Endothelial cell (in vitro differentiated cells): ENCODE measurements at regions not wholly inside any gene's neighbourhood (a gene's known extent, or its start where the extent isn't known, plus 50 kb on each side); places are given as distances from the start of the nearest gene placed in this dataset.

Source experiments
- DNase-seq: peaks from one replicate; pipeline ENCODE4 v3.0.0; 2021; ENCODE audit warnings: low spot score
- H3K27ac Mint-ChIP-seq: one replicate; pipeline ENCODE4 v1.8.0; 2021; ENCODE audit warnings: mixed read lengths, inconsistent platforms; ENCODE audit not compliant: unreplicated experiment
- H3K27me3 Mint-ChIP-seq: one replicate; pipeline ENCODE4 v1.8.0; 2021; ENCODE audit warnings: mild to moderate bottlenecking, moderate library complexity, mixed read lengths, inconsistent platforms; ENCODE audit not compliant: unreplicated experiment
- H3K36me3 Mint-ChIP-seq: one replicate; pipeline ENCODE4 v1.8.0; 2021; ENCODE audit warnings: mild to moderate bottlenecking, low read depth, mixed read lengths, inconsistent platforms; ENCODE audit not compliant: unreplicated experiment
- H3K4me1 Mint-ChIP-seq: one replicate; pipeline ENCODE4 v1.8.0; 2021; ENCODE audit warnings: mild to moderate bottlenecking, mixed read lengths, inconsistent platforms; ENCODE audit not compliant: unreplicated experiment
- H3K4me3 Mint-ChIP-seq: one replicate; pipeline ENCODE4 v1.8.0; 2021; ENCODE audit warnings: mild to moderate bottlenecking, mixed read lengths, inconsistent platforms; ENCODE audit not compliant: unreplicated experiment
- H3K9me3 Mint-ChIP-seq: one replicate; pipeline ENCODE4 v1.8.0; 2021; ENCODE audit warnings: mixed read lengths, inconsistent platforms; ENCODE audit not compliant: unreplicated experiment
- TF ChIP-seq, protein P1 (sequence below): fragments of 200-600 bp; sonication (generic); IDR thresholded peaks from one replicate; pipeline ENCODE4 v1.5.0; 2021; ENCODE audit warnings: antibody characterized with exemption; ENCODE audit not compliant: unreplicated experiment

DNA sequence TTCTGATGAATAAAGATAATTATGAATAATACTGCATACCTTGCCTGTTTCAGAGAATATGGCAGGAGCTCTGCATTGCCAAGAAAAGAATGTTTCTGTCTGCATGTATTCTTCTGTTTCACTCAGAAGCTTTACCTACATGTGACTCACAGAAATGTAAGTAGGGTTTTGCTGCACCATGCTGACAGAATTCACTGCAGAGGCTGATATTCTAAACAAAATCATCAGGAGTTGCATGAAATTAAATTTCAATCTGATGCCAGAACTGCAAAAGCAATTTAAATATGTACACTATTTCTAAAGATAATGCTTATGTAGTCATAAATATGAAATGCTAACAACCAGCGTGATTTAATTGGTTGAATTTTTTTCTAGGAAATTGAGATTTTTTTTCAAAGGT lies 332.8 kb upstream of the FSHR start:
- H3K4me3 Mint-ChIP-seq, result no peak overlapping the region
- H3K4me1 Mint-ChIP-seq, result no peaks in the 10 kb centered on the region
- H3K27me3 Mint-ChIP-seq, result no peaks in the 10 kb centered on the region
- TF ChIP-seq, protein P1, sequence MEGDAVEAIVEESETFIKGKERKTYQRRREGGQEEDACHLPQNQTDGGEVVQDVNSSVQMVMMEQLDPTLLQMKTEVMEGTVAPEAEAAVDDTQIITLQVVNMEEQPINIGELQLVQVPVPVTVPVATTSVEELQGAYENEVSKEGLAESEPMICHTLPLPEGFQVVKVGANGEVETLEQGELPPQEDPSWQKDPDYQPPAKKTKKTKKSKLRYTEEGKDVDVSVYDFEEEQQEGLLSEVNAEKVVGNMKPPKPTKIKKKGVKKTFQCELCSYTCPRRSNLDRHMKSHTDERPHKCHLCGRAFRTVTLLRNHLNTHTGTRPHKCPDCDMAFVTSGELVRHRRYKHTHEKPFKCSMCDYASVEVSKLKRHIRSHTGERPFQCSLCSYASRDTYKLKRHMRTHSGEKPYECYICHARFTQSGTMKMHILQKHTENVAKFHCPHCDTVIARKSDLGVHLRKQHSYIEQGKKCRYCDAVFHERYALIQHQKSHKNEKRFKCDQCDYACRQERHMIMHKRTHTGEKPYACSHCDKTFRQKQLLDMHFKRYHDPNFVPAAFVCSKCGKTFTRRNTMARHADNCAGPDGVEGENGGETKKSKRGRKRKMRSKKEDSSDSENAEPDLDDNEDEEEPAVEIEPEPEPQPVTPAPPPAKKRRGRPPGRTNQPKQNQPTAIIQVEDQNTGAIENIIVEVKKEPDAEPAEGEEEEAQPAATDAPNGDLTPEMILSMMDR, result no peak
- no peaks in the 10 kb centered on the region for H3K36me3 Mint-ChIP-seq
- DNase-seq, result no peak
- no peaks in the 10 kb centered on the region for H3K9me3 Mint-ChIP-seq
- no peak overlapping the region for H3K27ac Mint-ChIP-seq

DNA sequence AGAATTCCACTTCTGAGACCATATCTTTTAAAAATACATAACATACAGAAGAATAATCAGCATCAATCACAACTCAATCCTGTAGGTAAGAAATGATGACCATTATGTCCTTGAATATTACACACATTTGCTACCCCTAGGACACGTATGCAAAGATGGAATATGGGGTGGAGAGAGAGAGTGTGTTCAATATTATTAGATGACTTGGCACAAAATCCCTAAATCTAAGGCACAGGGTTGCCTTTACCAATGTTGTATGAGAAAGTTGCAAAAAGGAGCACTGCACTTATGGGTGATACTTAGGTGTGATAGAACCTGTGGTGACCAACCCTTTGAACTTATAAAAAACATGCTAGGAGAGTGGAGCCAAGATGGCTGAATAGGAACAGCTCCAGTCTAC lies 326.2 kb upstream of the FSHR start:
- Mint-ChIP-seq H3K27me3 (no peaks in the 10 kb centered on the region), H3K27ac (no peak overlapping the region), H3K4me1 (no peaks in the 10 kb centered on the region), H3K36me3 (no peaks in the 10 kb centered on the region), H3K4me3 (no peak overlapping the region), H3K9me3 (no peaks in the 10 kb centered on the region)
- no peak for DNase-seq
- TF ChIP-seq, protein P1, result no peak

DNA sequence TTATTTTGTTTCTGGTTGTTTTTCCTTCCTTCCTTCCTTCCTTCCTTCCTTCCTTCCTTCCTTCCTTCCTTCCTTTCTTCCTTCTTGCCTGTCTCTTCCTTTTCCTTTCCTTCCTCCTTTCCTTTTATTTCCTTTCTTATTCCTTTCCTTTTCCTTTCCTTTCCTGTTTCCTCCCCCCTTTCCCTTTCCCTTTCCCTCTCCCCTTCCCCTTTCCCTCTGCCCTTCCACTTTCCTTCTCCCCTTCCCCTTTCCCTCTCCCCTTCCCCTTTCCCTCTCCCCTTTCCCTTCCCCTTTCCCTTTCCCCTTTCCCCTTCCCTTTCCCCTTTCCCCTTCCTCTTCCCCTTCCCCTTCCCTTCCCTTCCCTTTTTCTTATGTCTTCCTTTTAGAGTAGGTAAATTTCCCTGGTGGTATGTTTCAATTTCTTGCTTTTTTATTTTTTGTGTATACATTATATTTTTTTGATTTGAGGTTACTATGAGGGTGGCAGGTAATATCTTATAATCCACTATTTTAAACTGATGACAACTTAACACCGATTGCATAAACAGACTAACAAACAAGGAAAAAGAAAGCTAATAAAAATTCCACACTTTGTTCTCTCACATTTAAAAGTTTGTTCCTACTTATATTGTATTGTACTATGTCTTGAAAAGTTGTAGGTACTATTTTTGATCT lies 311.0 kb upstream of the FSHR start:
- H3K9me3 Mint-ChIP-seq, result no peaks in the 10 kb centered on the region
- no peak for DNase-seq
- no peak overlapping the region for H3K4me3 Mint-ChIP-seq
- TF ChIP-seq, protein P1, result no peak
- H3K4me1 Mint-ChIP-seq, result no peaks in the 10 kb centered on the region
- H3K27ac Mint-ChIP-seq, result no peak overlapping the region
- no peaks in the 10 kb centered on the region for H3K27me3 Mint-ChIP-seq
- H3K36me3 Mint-ChIP-seq, result no peaks in the 10 kb centered on the region

DNA sequence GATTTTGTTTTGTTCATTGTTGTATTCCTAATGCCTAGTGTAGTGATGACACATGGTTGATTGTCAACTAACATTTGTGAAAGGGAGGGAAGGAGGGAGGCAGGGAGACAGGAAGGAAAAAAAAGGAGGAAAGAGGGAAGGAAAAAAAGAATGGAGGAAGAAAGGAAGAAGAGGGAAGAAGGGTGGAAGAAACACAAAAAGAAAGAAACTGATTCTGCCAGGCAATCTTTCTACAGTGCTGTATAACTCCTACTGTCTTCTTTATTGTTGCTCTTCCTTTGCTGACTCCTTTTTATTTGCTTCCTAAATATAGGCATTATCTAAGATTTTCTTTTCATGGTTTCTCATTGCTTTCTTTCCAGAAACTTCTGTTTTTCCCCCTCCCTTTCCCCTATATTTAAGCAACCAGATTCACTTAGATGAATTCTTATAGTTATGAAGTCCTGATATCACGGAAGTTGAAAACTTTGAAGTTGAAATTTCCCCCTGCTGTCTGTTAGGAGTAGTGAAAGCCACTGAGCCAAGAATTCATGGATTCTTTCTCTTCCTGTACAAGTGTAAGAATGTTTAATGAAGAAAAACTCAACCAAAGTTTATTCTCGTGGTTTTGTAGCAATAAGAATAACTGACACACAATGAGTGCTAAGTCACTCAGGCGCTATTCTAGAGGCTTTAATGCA lies 305.1 kb upstream of the FSHR start:
- no peaks in the 10 kb centered on the region for H3K4me1 Mint-ChIP-seq
- no peak for DNase-seq
- no peak overlapping the region for H3K4me3 Mint-ChIP-seq
- H3K9me3 Mint-ChIP-seq, result no peaks in the 10 kb centered on the region
- H3K27me3 Mint-ChIP-seq, result no peaks in the 10 kb centered on the region
- H3K36me3 Mint-ChIP-seq, result no peaks in the 10 kb centered on the region
- TF ChIP-seq, protein P1, result peak; percentile 45
- no peak overlapping the region for H3K27ac Mint-ChIP-seq

DNA sequence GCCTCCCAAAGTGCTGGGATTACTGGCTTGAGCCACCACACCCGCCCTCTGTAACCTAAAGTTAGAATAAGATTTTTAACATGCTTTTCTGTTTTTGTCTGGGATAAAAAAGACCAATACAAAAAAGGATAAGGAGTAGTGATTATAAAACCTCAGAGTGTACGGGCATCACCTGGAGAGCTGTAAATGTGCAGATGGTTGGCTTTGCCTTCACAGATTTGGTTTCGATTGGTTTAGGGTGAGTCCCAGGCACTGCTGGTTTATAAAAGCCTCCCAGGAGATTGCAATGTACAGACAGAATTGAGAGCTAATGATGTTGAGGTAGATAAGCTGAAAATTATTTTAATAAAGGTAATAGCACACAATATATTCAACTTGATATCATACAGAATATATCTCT lies 289.7 kb upstream of the FSHR start:
- no peaks in the 10 kb centered on the region for H3K36me3 Mint-ChIP-seq
- no peak for DNase-seq
- H3K4me3 Mint-ChIP-seq, result no peak overlapping the region
- TF ChIP-seq, protein P1, result no peak
- H3K9me3 Mint-ChIP-seq, result no peaks in the 10 kb centered on the region
- no peaks in the 10 kb centered on the region for H3K27me3 Mint-ChIP-seq
- H3K4me1 Mint-ChIP-seq, result no peaks in the 10 kb centered on the region
- no peak overlapping the region for H3K27ac Mint-ChIP-seq
